Testis (tissue), 2 donors: ENCODE measurements at regions not wholly inside any gene's neighbourhood (a gene's known extent, or its start where the extent isn't known, plus 50 kb on each side); places are given as distances from the start of the nearest gene placed in this dataset.

Experiments
- DNase-seq: peaks from one replicate; pipeline ENCODE4 v3.0.0-alpha.2; 2019
- H3K27ac ChIP-seq, 2 donors: fragments of 200-600 bp; sonication (generic); one replicate each; pipeline ENCODE4 v1.5.1; 2019
- H3K27me3 ChIP-seq: fragments of 200-600 bp; sonication (generic); one replicate; pipeline ENCODE4 v1.5.1; 2019
- H3K36me3 ChIP-seq: fragments of 200-600 bp; sonication (generic); one replicate; pipeline ENCODE4 v1.5.1; 2017; ENCODE audit warnings: low read depth; ENCODE audit errors: missing control alignments
- H3K4me1 ChIP-seq: fragments of 200-600 bp; sonication (generic); one replicate; pipeline ENCODE4 v1.5.1; 2019
- H3K4me3 ChIP-seq, 2 donors: fragments of 200-600 bp; sonication (generic); one replicate each; pipeline ENCODE4 v1.5.1; 2017 to 2019
- H3K9me3 ChIP-seq: fragments of 200-600 bp; sonication (generic); one replicate; pipeline ENCODE4 v1.5.1; 2017
- CTCF ChIP-seq, 3 experiments: fragments of 450-650 bp in 2 of 3; fragments of 200-600 bp in 1 of 3; sonication (generic) in 1 of 3; IDR thresholded peaks; one replicate each; pipeline ENCODE4 v1.5.1; 2016 to 2019; ENCODE audit warnings: antibody characterized with exemption in 3 of 3, mild to moderate bottlenecking in 2 of 3, moderate library complexity in 1 of 3
- POLR2A ChIP-seq: fragments of 450-650 bp; IDR thresholded peaks from one replicate; pipeline ENCODE4 v1.6.1; 2017; ENCODE audit warnings: antibody characterized with exemption, mild to moderate bottlenecking, moderate library complexity
- WGBS, 2 donors: methylation state at CpG; one replicate each; pipeline ENCODE4 v1.1.5; 2018; 5-methylcytosine and 5-hydroxymethylcytosine counted together
- intact Hi-C: fragments of 100-400 bp; cut with DNase I; formaldehyde crosslinking; loops from one replicate; pipeline ENCODE4 v1.15.1; 2023; ENCODE audit warnings: low total_unique reads

- no peak for DNase-seq
- Histone ChIP-seq H3K36me3 (no peaks in the 10 kb centered on the region), H3K27me3 (no peaks in the 10 kb centered on the region), H3K4me1 (peaks cover 2% of the 10 kb centered on the region), H3K9me3 (no peaks in the 10 kb centered on the region), H3K27ac (no peak overlapping the region), H3K4me3 (no peak overlapping the region)
- no peak for TF ChIP-seq POLR2A
- intact Hi-C loops: no loop called here
- 86 to 95% methylated on average over 2 of the region's 2 CpGs for WGBS, 2 donors
These were observed 156.9 kb downstream of the PRELID2 start for GRCh38 chr5:145678255-145678654.

GRCh38 chr5:145673786-145674185 is 161.4 kb downstream of the PRELID2 start:
- Histone ChIP-seq H3K36me3 (no peaks in the 10 kb centered on the region), H3K27ac (no peak overlapping the region), H3K4me3 (no peak overlapping the region), H3K27me3 (no peaks in the 10 kb centered on the region), H3K9me3 (no peaks in the 10 kb centered on the region), H3K4me1 (no peaks in the 10 kb centered on the region)
- no peak for DNase-seq
- intact Hi-C loops: no loop called here
- TF ChIP-seq POLR2A: no peak
- no peak for TF ChIP-seq CTCF (IDR thresholded peaks at IDR 0.05)

GRCh38 chr5:145668714-145669113 is 166.4 kb downstream of the PRELID2 start:
- no peak overlapping the region for H3K4me3 ChIP-seq
- no peak for DNase-seq
- no peaks in the 10 kb centered on the region for H3K9me3 ChIP-seq
- H3K36me3 ChIP-seq: no peaks in the 10 kb centered on the region
- 83 to 86% methylated on average over 3 of the region's 3 CpGs for WGBS, 2 donors
- no peak overlapping the region for H3K27ac ChIP-seq
- intact Hi-C loops: no loop called here
- TF ChIP-seq CTCF (IDR thresholded peaks at IDR 0.05) (no peak), POLR2A (no peak)
- H3K4me1 ChIP-seq: no peaks in the 10 kb centered on the region
- no peaks in the 10 kb centered on the region for H3K27me3 ChIP-seq

GRCh38 chr5:145667742-145668141 is 167.4 kb downstream of the PRELID2 start:
- H3K4me3 ChIP-seq: no peak overlapping the region
- DNase-seq: no peak
- no peaks in the 10 kb centered on the region for H3K27me3 ChIP-seq
- no peaks in the 10 kb centered on the region for H3K4me1 ChIP-seq
- H3K9me3 ChIP-seq: no peaks in the 10 kb centered on the region
- no peaks in the 10 kb centered on the region for H3K36me3 ChIP-seq
- 97% methylated on average over 3 of the region's 3 CpGs for WGBS, 2 donors
- no peak for TF ChIP-seq CTCF (IDR thresholded peaks at IDR 0.05)
- no peak for TF ChIP-seq POLR2A
- intact Hi-C loops: no loop called here
- no peak overlapping the region for H3K27ac ChIP-seq

- Histone ChIP-seq H3K4me1 (no peaks in the 10 kb centered on the region), H3K9me3 (no peaks in the 10 kb centered on the region), H3K27me3 (no peaks in the 10 kb centered on the region), H3K36me3 (no peaks in the 10 kb centered on the region), H3K4me3 (no peak overlapping the region), H3K27ac (no peak overlapping the region)
- intact Hi-C loops: no loop called here
- WGBS, 2 donors: 69 to 79% methylated on average over 3 of the region's 3 CpGs
- TF ChIP-seq POLR2A: no peak
- TF ChIP-seq CTCF (IDR thresholded peaks at IDR 0.05): no peak
- DNase-seq: no peak
These were observed 168.6 kb downstream of the PRELID2 start for GRCh38 chr5:145666591-145666990.
